Right lobe of liver (tissue), 4 donors: ENCODE measurements at regions not wholly inside any gene's neighbourhood (a gene's known extent, or its start where the extent isn't known, plus 50 kb on each side); places are given as distances from the start of the nearest gene placed in this dataset.

Source experiments
- CTCF ChIP-seq, 4 donors: fragments of 200-600 bp in 3 of 4; fragments of 450-650 bp in 1 of 4; IDR thresholded peaks; one replicate each; pipeline versions ENCODE4 v1.5.1 to v1.8.0; 2016 to 2022; ENCODE audit warnings: antibody characterized with exemption in 4 of 4, mild to moderate bottlenecking in 2 of 4
- POLR2A ChIP-seq: fragments of 450-650 bp; IDR thresholded peaks from one replicate; pipeline ENCODE4 v1.6.1; 2017; ENCODE audit warnings: antibody characterized with exemption, mild to moderate bottlenecking
- donor health status: DM: no; HTN: no; CAD: no.
- donor health status: DM: no; HTN: no; CAD: no.
- donor health status: DM: no; HTN: yes; CAD: no.

GRCh38 chr1:29505532-29506220, 269.4 kb downstream of the PTPRU start:
- TF ChIP-seq CTCF (IDR thresholded peaks at IDR 0.05): no peak
- TF ChIP-seq POLR2A: no peak
